HepG2 (cell line): ENCODE measurements at regions not wholly inside any gene's neighbourhood (a gene's known extent, or its start where the extent isn't known, plus 50 kb on each side); places are given as distances from the start of the nearest gene placed in this dataset.
A peak's percentile ranks its signal among the peaks of the same experiment; 100 is the strongest.

ENCODE experiments used
- AKAP8 ChIP-seq: sonication (generic); formaldehyde crosslinking; IDR thresholded peaks from 2 replicates; pipeline ENCODE4 v1.5.1; 2020; ENCODE audit warnings: mild to moderate bottlenecking, missing genetic modification reagents
- ATF7 ChIP-seq, 2 experiments: fragments of 450-650 bp in 1 of 2; sonication (generic) in 1 of 2; formaldehyde crosslinking in 1 of 2; IDR thresholded peaks; 2 replicates each; pipeline versions ENCODE4 v1.4.0 to v1.6.1; 2016 to 2020; ENCODE audit warnings: antibody characterized with exemption in 1 of 2, mild to moderate bottlenecking in 1 of 2, missing genetic modification reagents in 1 of 2
- CBX2 ChIP-seq, 2 experiments: fragments of 200-600 bp in 1 of 2; sonication (generic); formaldehyde crosslinking in 1 of 2; IDR thresholded peaks; 2 replicates each; pipeline versions ENCODE4 v1.7.0 to v1.8.1; 2018 to 2022; ENCODE audit warnings: low read depth in 2 of 2, low read length in 1 of 2, mild to moderate bottlenecking in 1 of 2, missing genetic modification reagents in 1 of 2
- CEBPG ChIP-seq: IDR thresholded peaks from 2 replicates; pipeline ENCODE4 v1.6.1; 2016
- FOSL2 ChIP-seq: sonication (generic); formaldehyde crosslinking; IDR thresholded peaks from 2 replicates; pipeline ENCODE4 v1.4.0; 2020; ENCODE audit warnings: missing genetic modification reagents
- HOXA7 ChIP-seq: sonication (generic); formaldehyde crosslinking; IDR thresholded peaks from 2 replicates; pipeline ENCODE4 v1.8.1; 2022; ENCODE audit warnings: mild to moderate bottlenecking, missing genetic modification reagents, moderate library complexity
- NFIB ChIP-seq: sonication (generic); formaldehyde crosslinking; IDR thresholded peaks from 2 replicates; pipeline ENCODE4 v1.9.0; 2021; ENCODE audit warnings: missing genetic modification reagents, mild to moderate bottlenecking, borderline replicate concordance
- TGIF2 ChIP-seq: IDR thresholded peaks from 2 replicates; pipeline ENCODE4 v1.6.1; 2016; ENCODE audit warnings: control low read depth, missing compliant biosample characterization
- ZFAT ChIP-seq: sonication (generic); formaldehyde crosslinking; conservative IDR thresholded peaks from 2 replicates; pipeline ENCODE4 v1.8.1; 2023; ENCODE audit warnings: missing genetic modification reagents, inconsistent platforms
- ZNF207 ChIP-seq: fragments of 450-650 bp; IDR thresholded peaks from 2 replicates; pipeline ENCODE4 v1.6.1; 2016; ENCODE audit warnings: antibody characterized with exemption, borderline replicate concordance
- ZNF234 ChIP-seq: sonication (generic); formaldehyde crosslinking; conservative IDR thresholded peaks from 2 replicates; pipeline ENCODE4 v1.5.1; 2020; ENCODE audit warnings: mild to moderate bottlenecking, missing genetic modification reagents
- ZNF460 ChIP-seq: sonication (generic); formaldehyde crosslinking; IDR thresholded peaks from 2 replicates; pipeline ENCODE4 v1.5.1; 2020; ENCODE audit warnings: missing genetic modification reagents, mild to moderate bottlenecking, borderline replicate concordance
- TF ChIP-seq, protein P1 (sequence below): sonication (generic); formaldehyde crosslinking; IDR thresholded peaks from 2 replicates; pipeline ENCODE4 v1.4.0; 2020; ENCODE audit warnings: missing genetic modification reagents
- TF ChIP-seq, protein P2 (sequence below): sonication (generic); formaldehyde crosslinking; IDR thresholded peaks from 2 replicates; pipeline ENCODE4 v1.4.0; 2020; ENCODE audit warnings: mild to moderate bottlenecking, missing genetic modification reagents
- TF ChIP-seq, protein P3 (sequence below): sonication (generic); formaldehyde crosslinking; IDR thresholded peaks from 2 replicates; pipeline ENCODE4 v1.4.0; 2020; ENCODE audit warnings: mild to moderate bottlenecking, low read depth, missing genetic modification reagents
- TF ChIP-seq, protein P4 (sequence below): sonication (generic); formaldehyde crosslinking; IDR thresholded peaks from 2 replicates; pipeline ENCODE4 v1.4.0; 2020; ENCODE audit warnings: missing genetic modification reagents

DNA sequence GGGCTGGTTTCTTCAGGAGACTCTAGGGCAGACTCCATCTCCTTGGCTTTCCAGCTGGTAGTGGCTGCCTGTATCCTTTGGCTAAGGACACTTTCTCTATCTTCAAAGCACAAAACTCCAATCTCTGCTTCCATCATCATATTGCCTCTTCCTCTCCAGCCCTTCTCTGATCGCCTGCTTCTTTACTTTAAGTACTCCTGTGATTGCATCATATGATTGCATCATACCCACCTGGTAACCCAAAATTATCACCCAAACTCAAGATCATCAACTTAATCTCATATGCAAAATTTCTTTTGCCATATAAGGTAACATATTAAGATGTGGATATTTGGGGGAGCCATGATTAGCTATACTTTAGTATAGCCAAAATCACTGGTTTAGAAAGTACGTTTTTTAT is 1092.6 kb upstream of the CDH6 start (continued):
- TF ChIP-seq, protein P1, sequence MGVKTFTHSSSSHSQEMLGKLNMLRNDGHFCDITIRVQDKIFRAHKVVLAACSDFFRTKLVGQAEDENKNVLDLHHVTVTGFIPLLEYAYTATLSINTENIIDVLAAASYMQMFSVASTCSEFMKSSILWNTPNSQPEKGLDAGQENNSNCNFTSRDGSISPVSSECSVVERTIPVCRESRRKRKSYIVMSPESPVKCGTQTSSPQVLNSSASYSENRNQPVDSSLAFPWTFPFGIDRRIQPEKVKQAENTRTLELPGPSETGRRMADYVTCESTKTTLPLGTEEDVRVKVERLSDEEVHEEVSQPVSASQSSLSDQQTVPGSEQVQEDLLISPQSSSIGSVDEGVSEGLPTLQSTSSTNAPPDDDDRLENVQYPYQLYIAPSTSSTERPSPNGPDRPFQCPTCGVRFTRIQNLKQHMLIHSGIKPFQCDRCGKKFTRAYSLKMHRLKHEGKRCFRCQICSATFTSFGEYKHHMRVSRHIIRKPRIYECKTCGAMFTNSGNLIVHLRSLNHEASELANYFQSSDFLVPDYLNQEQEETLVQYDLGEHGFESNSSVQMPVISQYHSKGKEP (CRISPR knock-in tag), result no peak
- TF ChIP-seq AKAP8 (CRISPR knock-in tag) (no peak), TGIF2 (CRISPR knock-in tag) (no peak), CBX2 (IDR thresholded peaks at IDR 0.05; ENCODE audit: low read depth, low read length) (no peak), CBX2 (CRISPR knock-in tag; IDR thresholded peaks at IDR 0.05; ENCODE audit: low read depth) (no peak), CEBPG (CRISPR knock-in tag) (0 out of 2 replicates have a peak, but pooled peaks have one; percentile 11), HOXA7 (no peak), ZNF207 (no peak), ZNF234 (CRISPR knock-in tag) (no peak), ZFAT (CRISPR knock-in tag) (no peak), ZNF460 (no peak), NFIB (CRISPR knock-in tag) (no peak), ATF7 (IDR thresholded peaks at IDR 0.05) (peak; percentile 85), ATF7 (CRISPR knock-in tag; IDR thresholded peaks at IDR 0.05) (no peak), FOSL2 (no peak)
- TF ChIP-seq, protein P2, sequence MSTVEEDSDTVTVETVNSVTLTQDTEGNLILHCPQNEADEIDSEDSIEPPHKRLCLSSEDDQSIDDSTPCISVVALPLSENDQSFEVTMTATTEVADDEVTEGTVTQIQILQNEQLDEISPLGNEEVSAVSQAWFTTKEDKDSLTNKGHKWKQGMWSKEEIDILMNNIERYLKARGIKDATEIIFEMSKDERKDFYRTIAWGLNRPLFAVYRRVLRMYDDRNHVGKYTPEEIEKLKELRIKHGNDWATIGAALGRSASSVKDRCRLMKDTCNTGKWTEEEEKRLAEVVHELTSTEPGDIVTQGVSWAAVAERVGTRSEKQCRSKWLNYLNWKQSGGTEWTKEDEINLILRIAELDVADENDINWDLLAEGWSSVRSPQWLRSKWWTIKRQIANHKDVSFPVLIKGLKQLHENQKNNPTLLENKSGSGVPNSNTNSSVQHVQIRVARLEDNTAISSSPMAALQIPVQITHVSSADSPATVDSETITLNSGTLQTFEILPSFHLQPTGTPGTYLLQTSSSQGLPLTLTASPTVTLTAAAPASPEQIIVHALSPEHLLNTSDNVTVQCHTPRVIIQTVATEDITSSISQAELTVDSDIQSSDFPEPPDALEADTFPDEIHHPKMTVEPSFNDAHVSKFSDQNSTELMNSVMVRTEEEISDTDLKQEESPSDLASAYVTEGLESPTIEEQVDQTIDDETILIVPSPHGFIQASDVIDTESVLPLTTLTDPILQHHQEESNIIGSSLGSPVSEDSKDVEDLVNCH (CRISPR knock-in tag), result no peak
- TF ChIP-seq, protein P3, sequence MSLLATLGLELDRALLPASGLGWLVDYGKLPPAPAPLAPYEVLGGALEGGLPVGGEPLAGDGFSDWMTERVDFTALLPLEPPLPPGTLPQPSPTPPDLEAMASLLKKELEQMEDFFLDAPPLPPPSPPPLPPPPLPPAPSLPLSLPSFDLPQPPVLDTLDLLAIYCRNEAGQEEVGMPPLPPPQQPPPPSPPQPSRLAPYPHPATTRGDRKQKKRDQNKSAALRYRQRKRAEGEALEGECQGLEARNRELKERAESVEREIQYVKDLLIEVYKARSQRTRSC (CRISPR knock-in tag), result no peak
- TF ChIP-seq, protein P4, sequence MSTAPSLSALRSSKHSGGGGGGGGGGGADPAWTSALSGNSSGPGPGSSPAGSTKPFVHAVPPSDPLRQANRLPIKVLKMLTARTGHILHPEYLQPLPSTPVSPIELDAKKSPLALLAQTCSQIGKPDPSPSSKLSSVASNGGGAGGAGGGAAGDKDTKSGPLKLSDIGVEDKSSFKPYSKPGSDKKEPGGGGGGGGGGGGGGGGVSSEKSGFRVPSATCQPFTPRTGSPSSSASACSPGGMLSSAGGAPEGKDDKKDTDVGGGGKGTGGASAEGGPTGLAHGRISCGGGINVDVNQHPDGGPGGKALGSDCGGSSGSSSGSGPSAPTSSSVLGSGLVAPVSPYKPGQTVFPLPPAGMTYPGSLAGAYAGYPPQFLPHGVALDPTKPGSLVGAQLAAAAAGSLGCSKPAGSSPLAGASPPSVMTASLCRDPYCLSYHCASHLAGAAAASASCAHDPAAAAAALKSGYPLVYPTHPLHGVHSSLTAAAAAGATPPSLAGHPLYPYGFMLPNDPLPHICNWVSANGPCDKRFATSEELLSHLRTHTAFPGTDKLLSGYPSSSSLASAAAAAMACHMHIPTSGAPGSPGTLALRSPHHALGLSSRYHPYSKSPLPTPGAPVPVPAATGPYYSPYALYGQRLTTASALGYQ (CRISPR knock-in tag), result no peak
